ENCODE measurements at regions not wholly inside any gene's neighbourhood (a gene's known extent, or its start where the extent isn't known, plus 50 kb on each side); places are given as distances from the start of the nearest gene placed in this dataset.

DNA sequence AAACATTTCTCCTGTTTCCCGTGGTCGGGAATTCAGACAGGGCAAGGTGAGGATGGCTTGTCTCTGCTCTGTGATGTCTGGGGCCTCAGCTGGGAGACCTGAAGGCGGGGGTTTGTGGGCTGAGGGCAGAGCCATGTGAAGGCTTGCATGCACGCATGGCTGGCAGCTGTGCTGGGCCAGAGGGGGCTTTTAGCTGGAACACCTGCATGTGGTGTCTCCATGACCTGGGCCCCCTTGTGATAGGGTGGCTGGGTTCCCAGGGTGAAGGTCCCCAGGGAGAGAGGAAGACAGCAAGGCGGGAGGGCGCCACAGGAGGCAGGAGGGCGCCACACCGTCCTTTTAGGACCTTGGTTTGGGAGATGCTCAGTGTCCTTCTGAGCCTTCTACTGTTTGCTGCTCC lies 101.6 kb upstream of the PRR23E start:
- no peak for DNase-seq

DNA sequence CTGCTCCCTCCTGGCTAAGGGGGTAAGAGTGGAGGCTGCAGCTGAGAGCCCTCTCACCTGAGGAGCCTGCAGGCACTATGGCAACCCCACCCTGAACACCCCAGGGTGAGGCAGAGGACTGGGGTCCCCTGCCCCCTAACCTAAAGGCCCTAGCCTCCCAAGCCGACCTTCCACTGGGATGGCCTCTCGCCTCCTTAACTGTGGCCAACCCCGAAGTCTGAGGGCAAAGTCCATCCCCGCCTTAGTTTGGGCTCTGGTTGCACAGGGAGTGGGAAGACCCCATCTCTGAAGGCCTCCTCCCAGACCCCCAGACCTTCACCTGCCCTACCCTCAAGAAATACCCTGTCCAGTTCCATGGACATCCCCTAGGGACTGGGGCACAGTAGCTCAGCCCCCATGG lies 100.6 kb upstream of the PRR23E start:
- no peak for DNase-seq

DNA sequence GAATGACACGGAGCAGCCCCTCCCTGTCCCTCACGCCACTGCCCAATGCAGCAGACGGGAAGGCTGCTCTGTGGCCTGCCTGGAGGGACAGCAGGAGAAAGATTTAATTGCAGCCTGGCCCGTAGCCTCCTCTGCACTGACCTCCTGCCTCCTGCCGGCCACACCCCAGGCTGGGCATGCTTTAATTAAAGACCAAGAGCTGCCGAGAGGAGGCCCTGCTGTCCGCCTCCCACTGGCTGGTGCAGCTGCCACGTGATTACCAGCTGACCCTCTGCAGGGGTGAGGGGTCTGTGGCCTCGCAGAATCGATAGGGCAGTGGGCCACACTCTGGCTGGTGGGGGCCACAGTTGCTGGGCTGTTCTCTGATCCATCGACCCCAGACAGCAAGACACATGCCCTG lies 100.2 kb upstream of the PRR23E start:
- no peak for DNase-seq

GRCh38 chr3:127093312-127093711 lies 99.6 kb upstream of the PRR23E start:
- no peak for DNase-seq

GRCh38 chr3:127095774-127096173 lies 97.2 kb upstream of the PRR23E start:
- DNase-seq: no peak

DNA sequence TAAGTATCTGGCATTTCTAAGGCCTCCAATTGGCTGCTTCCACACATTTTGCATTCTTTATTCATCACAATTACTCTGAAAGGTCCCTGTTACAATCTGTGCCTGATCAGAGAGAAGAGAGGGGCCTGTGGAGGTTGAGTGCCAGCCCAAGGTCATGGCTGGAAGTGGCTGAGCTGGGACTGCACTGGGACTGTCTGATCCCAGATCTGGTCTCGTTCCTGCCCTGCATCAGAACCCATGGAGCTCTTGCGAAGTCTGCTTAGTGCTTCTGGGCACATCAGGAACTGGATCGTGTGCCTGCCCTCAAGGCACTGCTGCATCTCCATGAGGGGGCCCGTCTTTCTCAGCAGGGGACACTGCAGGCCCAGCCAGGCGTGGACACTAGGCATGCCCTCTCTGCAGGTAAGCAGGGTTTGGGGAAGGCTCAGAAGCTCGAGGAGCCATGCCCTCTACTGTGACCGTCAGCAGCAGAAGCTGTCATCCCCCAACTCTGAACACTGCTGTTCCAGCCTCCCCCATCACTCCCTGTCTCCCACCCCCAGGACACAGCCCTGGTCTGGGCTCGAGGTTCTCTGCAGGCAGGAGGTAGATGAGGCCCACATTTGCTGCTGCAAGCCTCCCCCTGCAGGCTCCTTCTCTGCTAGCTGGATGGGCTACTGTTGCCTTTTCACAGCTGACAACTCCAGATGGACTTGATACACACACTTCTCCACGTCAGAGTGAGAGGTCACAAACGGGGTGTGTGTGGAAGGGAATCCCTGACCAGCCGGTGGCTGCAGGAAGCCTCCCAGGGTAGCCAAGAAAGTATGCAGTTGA lies 96.5 kb upstream of the PRR23E start:
- DNase-seq: no peak

DNA sequence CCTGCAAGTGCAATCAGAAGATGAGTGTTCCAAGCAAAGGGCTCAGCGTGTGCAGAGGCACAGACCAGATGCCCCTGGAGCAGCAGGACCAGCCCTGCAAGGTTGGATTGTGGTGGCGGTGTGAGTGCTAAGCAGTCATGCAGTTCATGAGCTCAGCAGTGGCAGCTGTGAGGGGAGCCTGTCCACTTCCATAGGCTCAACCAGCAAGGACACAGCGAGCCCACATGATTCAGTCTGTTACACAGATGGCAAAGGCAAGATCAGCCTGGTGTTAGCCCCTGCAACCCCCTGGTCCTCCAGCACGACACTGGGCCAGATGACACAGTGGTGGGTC lies 95.9 kb upstream of the PRR23E start:
- DNase-seq: no peak

GRCh38 chr3:127097481-127097880 lies 95.5 kb upstream of the PRR23E start:
- no peak for DNase-seq

GRCh38 chr3:127099982-127100381 lies 92.9 kb upstream of the PRR23E start:
- DNase-seq: no peak

- no peak for DNase-seq
Observed at GRCh38 chr3:127100459-127101410, 92.2 kb upstream of the PRR23E start.

DNA sequence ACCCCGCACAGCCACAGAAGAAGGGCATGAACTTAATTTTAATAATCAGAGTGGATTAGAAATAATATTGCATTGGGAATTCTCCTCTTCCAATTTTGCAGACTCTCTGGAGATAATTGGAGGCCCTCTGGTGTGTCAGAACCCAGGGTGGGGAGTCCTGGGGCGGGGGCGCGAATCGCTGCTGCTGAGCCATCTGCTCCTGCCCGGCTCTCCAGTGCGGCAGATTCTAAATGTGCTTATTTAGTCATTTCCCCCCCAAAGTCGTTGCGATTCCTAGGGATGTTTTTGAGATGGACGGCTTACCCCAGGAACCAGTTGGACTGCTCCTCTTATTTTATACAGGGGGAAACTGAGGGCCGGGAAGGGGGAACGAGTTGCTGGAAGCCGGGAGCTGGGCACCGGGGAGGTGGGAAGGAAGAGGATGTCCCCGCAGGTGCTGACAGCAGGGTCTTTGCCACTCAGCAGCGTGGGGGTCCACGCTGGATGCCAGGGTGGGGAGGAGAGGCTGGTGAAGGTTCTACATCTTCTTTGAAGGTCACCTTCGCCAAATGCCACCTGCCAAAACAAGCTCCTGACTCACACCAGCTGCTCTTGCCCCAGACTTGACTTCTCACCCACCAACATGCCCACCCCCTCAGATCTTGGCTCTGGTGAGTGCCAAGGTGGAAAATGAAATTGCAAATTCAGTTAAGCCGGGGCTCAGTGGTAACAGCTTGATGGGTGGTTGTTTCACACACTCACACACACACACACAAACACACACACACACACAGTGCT lies 91.3 kb upstream of the PRR23E start:
- DNase-seq: no peak

- DNase-seq: no peak
Observed at GRCh38 chr3:127102188-127102520, 90.8 kb upstream of the PRR23E start.

GRCh38 chr3:127102587-127102986 lies 90.3 kb upstream of the PRR23E start:
- DNase-seq: no peak

- DNase-seq: no peak
Observed at GRCh38 chr3:127103080-127103479, 89.9 kb upstream of the PRR23E start.

- no peak for DNase-seq
Observed at GRCh38 chr3:127104586-127104985, 88.3 kb upstream of the PRR23E start.

GRCh38 chr3:127105587-127105986 lies 87.3 kb upstream of the PRR23E start:
- DNase-seq: no peak

GRCh38 chr3:127106053-127106452 lies 86.9 kb upstream of the PRR23E start:
- DNase-seq: no peak

DNA sequence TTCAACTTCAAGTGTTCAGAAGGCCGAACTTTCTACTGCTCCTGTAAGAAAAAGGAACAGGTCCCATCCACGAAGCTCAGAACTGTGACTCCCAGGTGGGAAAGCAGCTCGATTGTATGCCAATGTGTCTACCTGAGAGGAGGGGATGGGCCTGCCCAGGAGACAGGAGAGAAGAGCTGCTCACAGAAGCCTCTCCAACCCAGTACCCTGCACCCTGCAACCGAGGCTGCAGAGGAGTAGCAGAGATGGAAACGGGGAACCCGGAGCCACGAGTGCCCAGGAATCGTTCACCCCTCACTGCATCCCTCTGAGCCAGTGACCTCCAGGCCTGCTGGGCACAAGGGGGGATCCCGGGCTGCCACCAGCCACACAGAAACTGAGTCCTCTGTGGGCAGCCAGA lies 86.5 kb upstream of the PRR23E start:
- no peak for DNase-seq

- no peak for DNase-seq
Observed at GRCh38 chr3:127107002-127107401, 85.9 kb upstream of the PRR23E start.

- no peak for DNase-seq
Observed at GRCh38 chr3:127107491-127108375, 85.2 kb upstream of the PRR23E start.

DNA sequence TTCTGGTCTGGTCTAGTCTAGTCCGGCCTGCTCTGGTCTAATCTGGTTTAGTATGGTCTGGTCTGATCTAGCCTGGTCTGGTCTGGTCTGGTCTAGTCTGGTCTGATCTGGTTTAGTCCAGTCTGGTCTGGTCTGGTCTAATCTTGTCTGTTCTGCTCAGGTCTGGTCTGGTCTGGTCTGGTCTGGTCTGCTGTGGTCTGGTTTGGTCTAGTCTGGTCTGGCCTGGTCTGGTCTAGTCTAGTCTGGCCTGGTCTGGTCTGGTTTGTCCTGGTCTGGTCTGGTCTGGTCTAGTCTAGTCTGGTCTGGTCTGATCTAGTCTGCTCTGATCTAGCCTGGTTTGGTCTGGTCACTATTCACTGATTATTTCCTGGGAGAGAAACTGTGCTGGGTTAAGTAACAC lies 84.1 kb upstream of the PRR23E start:
- no peak for DNase-seq

DNA sequence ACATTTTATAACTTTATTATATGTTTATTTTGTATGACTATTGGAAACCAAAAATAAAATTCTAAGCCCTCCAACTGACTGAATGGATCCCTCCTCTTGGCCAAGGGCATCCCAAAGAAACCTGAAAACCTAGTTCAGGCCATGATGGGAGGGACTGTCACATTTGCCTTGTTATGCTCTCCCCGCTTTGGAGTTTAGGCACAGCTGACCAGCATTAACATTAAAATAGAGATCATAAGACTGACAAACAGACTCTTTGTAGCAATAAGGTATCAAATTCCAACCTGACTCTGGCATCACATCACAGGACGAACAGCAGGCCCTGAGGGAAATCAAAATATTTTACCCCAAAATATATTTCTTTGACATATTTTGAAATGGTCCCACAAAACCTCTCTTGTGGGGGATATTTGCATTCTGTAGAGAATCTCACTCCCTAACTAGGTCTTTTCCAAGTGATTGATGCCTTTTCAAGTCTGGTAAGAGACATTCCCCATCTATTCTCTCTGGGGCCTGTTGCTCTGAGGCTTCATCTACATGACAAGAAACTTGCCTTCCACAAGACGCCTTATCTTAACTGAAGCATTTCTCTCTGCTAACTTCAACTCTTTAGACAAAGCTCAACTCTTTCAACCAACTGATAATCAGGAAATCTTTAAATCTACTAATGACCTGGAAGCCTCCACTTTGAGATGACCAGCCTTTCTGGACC lies 81.8 kb upstream of the PRR23E start:
- no peak for DNase-seq

All from SHP77 (cell line).